HL-60 (cell line): ENCODE measurements at regions not wholly inside any gene's neighbourhood (a gene's known extent, or its start where the extent isn't known, plus 50 kb on each side); places are given as distances from the start of the nearest gene placed in this dataset.

Experiments used
- DNase-seq, 2 experiments: peaks; one replicate each; pipeline ENCODE4 v3.0.0-alpha.2; 2010 to 2020; ENCODE audit warnings: low read depth in 1 of 2, low spot score in 1 of 2
- H3K27ac ChIP-seq: fragments of 250-450 bp; sonication (Bioruptor Pico); replicated peaks from 2 replicates; pipeline ENCODE4 v1.5.1; 2020; ENCODE audit warnings: mild to moderate bottlenecking, moderate library complexity
- H3K27me3 ChIP-seq: fragments of 250-450 bp; sonication (Bioruptor Pico); 2 replicates; pipeline ENCODE4 v1.5.1; 2021; ENCODE audit warnings: mild to moderate bottlenecking, moderate library complexity; ENCODE audit not compliant: insufficient read depth, poor library complexity, severe bottlenecking
- H3K4me3 ChIP-seq: replicated peaks from 2 replicates; pipeline ENCODE4 v1.5.1; 2011; ENCODE audit warnings: mild to moderate bottlenecking, control low read depth, low read length; ENCODE audit not compliant: insufficient read depth
- CTCF ChIP-seq: IDR thresholded peaks from one replicate; pipeline ENCODE4 v1.5.1; 2011; ENCODE audit warnings: low read length, control low read depth, inconsistent platforms; ENCODE audit not compliant: insufficient read depth
- GABPA ChIP-seq: IDR thresholded peaks from 2 replicates; pipeline ENCODE4 v1.6.1; 2012; ENCODE audit warnings: low read depth
- POLR2AphosphoS5 ChIP-seq: IDR thresholded peaks from 2 replicates; pipeline ENCODE4 v1.6.1; 2012; ENCODE audit warnings: low read depth
- REST ChIP-seq: IDR thresholded peaks from 2 replicates; pipeline ENCODE4 v1.6.1; 2012; ENCODE audit warnings: low read depth; ENCODE audit not compliant: insufficient replicate concordance
- SPI1 ChIP-seq: IDR thresholded peaks from 2 replicates; pipeline ENCODE4 v1.6.1; 2012; ENCODE audit warnings: low read depth, mild to moderate bottlenecking, borderline replicate concordance

GRCh38 chr7:125055376-125055775 lies 125.8 kb upstream of the POT1 start:
- no peaks in the 10 kb centered on the region for H3K27me3 ChIP-seq
- no peak overlapping the region for H3K27ac ChIP-seq
- TF ChIP-seq REST = no peak
- no peak for TF ChIP-seq CTCF
- TF ChIP-seq SPI1 = no peak
- TF ChIP-seq GABPA = no peak
- no peak for TF ChIP-seq POLR2AphosphoS5
- no peak overlapping the region for H3K4me3 ChIP-seq
- DNase-seq = no peak

- Histone ChIP-seq H3K27me3 (no peaks in the 10 kb centered on the region), H3K27ac (no peak overlapping the region), H3K4me3 (no peak overlapping the region)
- TF ChIP-seq SPI1 = no peak
- TF ChIP-seq REST = no peak
- TF ChIP-seq GABPA = no peak
- no peak for TF ChIP-seq CTCF
- no peak for TF ChIP-seq POLR2AphosphoS5
- DNase-seq = no peak
These were observed 117.1 kb upstream of the POT1 start for GRCh38 chr7:125046767-125047166.

GRCh38 chr7:125033506-125033905 lies 103.9 kb upstream of the POT1 start:
- TF ChIP-seq REST (no peak), SPI1 (no peak), GABPA (no peak), CTCF (no peak)
- no peak overlapping the region for H3K27ac ChIP-seq
- no peak for DNase-seq

More at GRCh38 chr7:125033506-125033905, 103.9 kb upstream of the POT1 start:
- Histone ChIP-seq H3K4me3 (no peak overlapping the region), H3K27me3 (no peaks in the 10 kb centered on the region)
